Naive thymus-derived CD4-positive, alpha-beta T cell (primary cell): ENCODE measurements at regions not wholly inside any gene's neighbourhood (a gene's known extent, or its start where the extent isn't known, plus 50 kb on each side); places are given as distances from the start of the nearest gene placed in this dataset.

Experiments
- ATAC-seq: fragments of 150-1000 bp; cut with Tn5 transposase; 2 replicates; pipeline ENCODE4 v1.10.0; 2021; ENCODE audit warnings: mild to moderate bottlenecking, moderate library complexity
- CTCF ChIA-PET: fragments of 350-600 bp; sonication (Branson Sonifier 250); formaldehyde crosslinking; loops from one replicate; lab custom pipeline; 2021; ENCODE audit warnings: antibody characterized with exemption; lab: Charles Lee
- POLR2A ChIA-PET: fragments of 350-600 bp; sonication (Branson Sonifier 250); formaldehyde crosslinking; loops from one replicate; lab custom pipeline; 2021; ENCODE audit warnings: antibody characterized with exemption, inconsistent platforms; lab: Charles Lee
- DNase-seq, 9 donors: peaks; one replicate each; pipeline versions ENCODE4 v3.0.0 to v3.0.0-alpha.2; 2020 to 2022; ENCODE audit warnings: mixed read lengths in 1 of 9
- H3K27ac ChIP-seq: one replicate; pipeline ENCODE4 v1.7.0; 2013; ENCODE audit warnings: mild to moderate bottlenecking, low read depth, low read length, moderate library complexity
- H3K27me3 ChIP-seq, 2 donors: one replicate each; pipeline ENCODE4 v1.7.0; 2013; ENCODE audit warnings: low read length in 2 of 2, mild to moderate bottlenecking in 2 of 2, moderate library complexity in 2 of 2; ENCODE audit not compliant: control insufficient read depth in 2 of 2, insufficient read depth in 2 of 2
- H3K36me3 ChIP-seq, 3 experiments: 1 replicate in 2 of 3; 2 replicates in 1 of 3; pipeline ENCODE4 v1.7.0; 2013; ENCODE audit warnings: low read length in 3 of 3, mild to moderate bottlenecking in 3 of 3, moderate library complexity in 1 of 3; ENCODE audit not compliant: insufficient read depth in 3 of 3, control insufficient read depth in 2 of 3
- H3K4me1 ChIP-seq, 2 donors: one replicate each; pipeline ENCODE4 v1.7.0; 2013; ENCODE audit warnings: low read length in 2 of 2, mild to moderate bottlenecking in 2 of 2, moderate library complexity in 1 of 2; ENCODE audit not compliant: control insufficient read depth in 2 of 2, insufficient read depth in 2 of 2
- H3K4me3 ChIP-seq: 2 replicates; pipeline ENCODE4 v1.7.0; 2013; ENCODE audit warnings: mild to moderate bottlenecking, low read length
- H3K9me3 ChIP-seq, 3 experiments: 1 replicate in 2 of 3; 2 replicates in 1 of 3; pipeline ENCODE4 v1.7.0; 2013; ENCODE audit warnings: low read length in 3 of 3; ENCODE audit not compliant: control insufficient read depth in 2 of 3
- H3K27ac Mint-ChIP-seq, 9 donors: one replicate each; pipeline ENCODE4 v1.8.0; 2020 to 2022; ENCODE audit warnings: mixed read lengths in 9 of 9, mild to moderate bottlenecking in 8 of 9, moderate library complexity in 5 of 9, inconsistent platforms in 2 of 9
- H3K27me3 Mint-ChIP-seq, 5 donors: one replicate each; pipeline ENCODE4 v1.8.0; 2021 to 2022; ENCODE audit warnings: mixed read lengths in 5 of 5, mild to moderate bottlenecking in 1 of 5
- H3K36me3 Mint-ChIP-seq, 5 donors: one replicate each; pipeline ENCODE4 v1.8.0; 2020 to 2022; ENCODE audit warnings: mixed read lengths in 5 of 5, mild to moderate bottlenecking in 3 of 5, inconsistent platforms in 1 of 5
- H3K4me1 Mint-ChIP-seq, 7 donors: one replicate each; pipeline ENCODE4 v1.8.0; 2020 to 2022; ENCODE audit warnings: mixed read lengths in 7 of 7, mild to moderate bottlenecking in 3 of 7, inconsistent platforms in 1 of 7
- H3K4me3 Mint-ChIP-seq, 10 donors: one replicate each; pipeline ENCODE4 v1.8.0; 2020 to 2022; ENCODE audit warnings: mild to moderate bottlenecking in 10 of 10, mixed read lengths in 10 of 10, moderate library complexity in 6 of 10, inconsistent platforms in 2 of 10
- H3K9me3 Mint-ChIP-seq, 11 donors: one replicate each; pipeline ENCODE4 v1.8.0; 2020 to 2022; ENCODE audit warnings: mixed read lengths in 11 of 11, mild to moderate bottlenecking in 4 of 11, inconsistent platforms in 1 of 11, moderate library complexity in 1 of 11
- intact Hi-C, 2 donors: fragments of 100-400 bp; cut with micrococcal nuclease; formaldehyde crosslinking; loops; one replicate each; pipeline ENCODE4 v1.15.1; 2023

DNA sequence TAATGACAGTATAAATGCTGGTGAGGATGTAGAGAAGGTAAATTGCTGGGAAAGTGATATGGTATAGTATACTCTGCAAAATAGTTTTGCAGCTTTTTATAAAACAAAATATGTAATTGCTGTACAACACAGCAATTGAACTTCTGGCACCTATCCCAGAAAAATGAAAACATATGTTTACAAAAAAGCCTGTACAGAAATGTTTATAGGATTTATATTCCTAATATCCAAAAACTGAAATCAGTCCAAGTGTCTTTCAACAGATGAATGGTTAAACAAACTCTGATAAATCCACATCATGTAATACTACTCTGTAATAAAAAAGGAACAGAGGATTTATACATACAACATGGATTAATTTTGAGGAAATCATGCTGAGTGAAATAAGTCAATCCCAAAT, 198.4 kb upstream of the ACTRT1 start:
- no peak overlapping the region for H3K4me3 ChIP-seq
- CTCF ChIA-PET: no interaction called here
- no peak for DNase-seq
- Mint-ChIP-seq H3K36me3 (no peaks in the 10 kb centered on the region), H3K27me3 (no peaks in the 10 kb centered on the region), H3K4me3 (no peak overlapping the region), H3K27ac (no peak overlapping the region), H3K4me1 (no peaks in the 10 kb centered on the region), H3K9me3 (peaks cover 0 to 13% (median 0%) of the 10 kb centered on the region in 11 donors)
- POLR2A ChIA-PET: no interaction called here
- H3K9me3 ChIP-seq: no peaks in the 10 kb centered on the region
- no peak for ATAC-seq
- H3K27me3 ChIP-seq: no peaks in the 10 kb centered on the region
- no peak overlapping the region for H3K27ac ChIP-seq
- no peaks in the 10 kb centered on the region for H3K4me1 ChIP-seq
- no peaks in the 10 kb centered on the region for H3K36me3 ChIP-seq
- intact Hi-C loops: no loop called here

GRCh38 chrX:128216364-128216763, 164.2 kb upstream of the ACTRT1 start:
- peaks cover 0 to 13% (median 2%) of the 10 kb centered on the region in 11 donors for H3K9me3 Mint-ChIP-seq
- no peak overlapping the region for H3K4me3 Mint-ChIP-seq
- no peaks in the 10 kb centered on the region for H3K4me1 ChIP-seq
- no peaks in the 10 kb centered on the region for H3K9me3 ChIP-seq
- no peaks in the 10 kb centered on the region for H3K27me3 Mint-ChIP-seq
- no peak overlapping the region for H3K27ac Mint-ChIP-seq
- no peak overlapping the region for H3K27ac ChIP-seq
- intact Hi-C loops: no loop called here
- no peaks in the 10 kb centered on the region for H3K4me1 Mint-ChIP-seq
- ChIA-PET POLR2A (no interaction called here), CTCF (no interaction called here)
- ATAC-seq: no peak
- no peaks in the 10 kb centered on the region for H3K36me3 Mint-ChIP-seq
- no peaks in the 10 kb centered on the region for H3K27me3 ChIP-seq
- H3K4me3 ChIP-seq: no peak overlapping the region
- H3K36me3 ChIP-seq: no peaks in the 10 kb centered on the region
- no peak for DNase-seq

GRCh38 chrX:128165884-128166408, 113.7 kb upstream of the ACTRT1 start:
- ATAC-seq: no peak
- Mint-ChIP-seq H3K4me3 (no peak overlapping the region), H3K4me1 (no peaks in the 10 kb centered on the region), H3K27ac (no peak overlapping the region), H3K9me3 (peaks cover 0 to 4% (median 0%) of the 10 kb centered on the region in 11 donors), H3K27me3 (no peaks in the 10 kb centered on the region), H3K36me3 (no peaks in the 10 kb centered on the region)
- POLR2A ChIA-PET: no interaction called here
- Histone ChIP-seq H3K9me3 (no peaks in the 10 kb centered on the region), H3K27me3 (no peaks in the 10 kb centered on the region), H3K4me1 (no peaks in the 10 kb centered on the region), H3K4me3 (no peak overlapping the region), H3K36me3 (no peaks in the 10 kb centered on the region), H3K27ac (no peak overlapping the region)
- CTCF ChIA-PET: no interaction called here
- intact Hi-C loops: no loop called here
- no peak for DNase-seq

DNA sequence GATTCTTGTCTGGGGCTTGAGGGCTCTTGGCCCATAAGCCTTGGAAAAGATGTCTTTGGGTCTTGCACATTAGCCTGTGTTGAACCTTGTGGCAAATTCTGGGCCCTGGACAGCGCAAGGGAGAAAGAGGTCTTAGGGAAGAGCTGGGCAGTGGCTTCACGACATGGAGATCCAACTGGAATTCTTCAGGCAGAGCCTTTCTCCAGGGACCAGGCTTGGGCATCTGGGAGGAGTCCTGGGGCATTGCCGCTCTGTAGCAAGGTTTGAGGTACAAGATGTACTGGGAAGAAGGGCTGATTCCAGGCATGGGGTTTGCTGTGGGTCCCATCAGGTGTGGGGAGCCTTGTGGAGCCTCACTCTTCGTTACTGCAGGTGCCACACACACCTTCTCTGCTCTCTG, 104.0 kb upstream of the ACTRT1 start:
- peaks cover 0 to 8% (median 6%) of the 10 kb centered on the region in 11 donors for H3K9me3 Mint-ChIP-seq
- DNase-seq (no peak), ATAC-seq (no peak)
- H3K36me3 ChIP-seq: no peaks in the 10 kb centered on the region
- no peak overlapping the region for H3K4me3 Mint-ChIP-seq
- H3K4me1 Mint-ChIP-seq: no peaks in the 10 kb centered on the region
- intact Hi-C loops: no loop called here
- H3K27me3 Mint-ChIP-seq: no peaks in the 10 kb centered on the region
- ChIA-PET CTCF (no interaction called here), POLR2A (no interaction called here)
- H3K4me1 ChIP-seq: no peaks in the 10 kb centered on the region
- no peak overlapping the region for H3K27ac ChIP-seq
- no peaks in the 10 kb centered on the region for H3K27me3 ChIP-seq
- no peak overlapping the region for H3K27ac Mint-ChIP-seq
- H3K36me3 Mint-ChIP-seq: no peaks in the 10 kb centered on the region
- no peaks in the 10 kb centered on the region for H3K9me3 ChIP-seq
- no peak overlapping the region for H3K4me3 ChIP-seq

DNA sequence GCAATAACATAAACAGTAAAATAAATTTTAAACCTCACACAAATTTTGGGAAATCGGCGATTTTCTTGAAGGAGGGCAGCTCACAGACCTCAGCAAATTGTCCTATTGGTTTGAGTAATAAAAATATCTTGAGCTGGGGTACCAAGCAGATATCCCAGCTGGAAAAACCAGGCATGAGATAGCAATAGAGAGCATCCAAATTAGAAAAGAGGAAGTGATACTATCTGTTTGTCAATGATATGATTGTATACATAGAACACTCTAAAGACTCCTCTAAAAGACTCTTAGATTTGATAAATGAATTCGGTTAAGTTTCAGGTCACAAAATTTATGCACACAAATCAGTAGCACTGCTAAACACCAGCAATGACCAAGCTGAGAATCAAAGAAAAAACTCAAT, 90.5 kb upstream of the ACTRT1 start:
- intact Hi-C loops: no loop called here

DNA sequence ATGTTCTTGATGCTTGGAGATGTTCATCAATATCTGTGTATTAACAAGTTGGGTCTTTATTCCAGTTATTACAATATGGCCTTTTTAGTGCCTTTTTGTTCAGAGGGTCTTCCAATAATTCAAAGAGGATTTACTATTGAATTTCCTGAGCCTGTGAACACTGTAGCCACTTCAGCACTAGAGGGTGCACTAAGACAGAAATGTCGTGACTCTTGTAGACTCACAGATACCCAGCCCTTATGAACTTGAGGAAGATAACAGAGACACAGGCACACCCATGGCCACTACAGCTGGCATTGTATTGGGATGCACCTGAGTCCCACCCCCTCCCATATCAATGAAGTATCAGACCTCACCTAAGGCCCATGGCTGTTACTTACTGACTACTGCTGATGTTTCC, 54.4 kb upstream of the ACTRT1 start:
- ChIA-PET POLR2A (no interaction called here), CTCF (no interaction called here)
- Histone ChIP-seq H3K9me3 (no peaks in the 10 kb centered on the region), H3K27ac (no peak overlapping the region), H3K4me3 (no peak overlapping the region), H3K27me3 (no peaks in the 10 kb centered on the region), H3K36me3 (no peaks in the 10 kb centered on the region), H3K4me1 (no peaks in the 10 kb centered on the region)
- intact Hi-C loops: no loop called here
- Mint-ChIP-seq H3K4me1 (no peaks in the 10 kb centered on the region), H3K27ac (no peak overlapping the region), H3K27me3 (no peaks in the 10 kb centered on the region), H3K4me3 (no peak overlapping the region), H3K9me3 (peaks cover 0 to 7% (median 0%) of the 10 kb centered on the region in 11 donors), H3K36me3 (no peaks in the 10 kb centered on the region)
- no peak for ATAC-seq
- no peak for DNase-seq

More for the DNA sequence above, 90.5 kb upstream of the ACTRT1 start:
- Mint-ChIP-seq H3K27me3 (no peaks in the 10 kb centered on the region), H3K4me1 (no peaks in the 10 kb centered on the region), H3K9me3 (peaks cover 0 to 6% (median 0%) of the 10 kb centered on the region in 11 donors), H3K36me3 (no peaks in the 10 kb centered on the region), H3K27ac (no peak overlapping the region), H3K4me3 (no peak overlapping the region)
- no peak for ATAC-seq
- no peak overlapping the region for H3K27ac ChIP-seq
- ChIA-PET POLR2A (no interaction called here), CTCF (no interaction called here)
- no peak overlapping the region for H3K4me3 ChIP-seq
- H3K9me3 ChIP-seq: no peaks in the 10 kb centered on the region
- H3K27me3 ChIP-seq: no peaks in the 10 kb centered on the region
- H3K36me3 ChIP-seq: no peaks in the 10 kb centered on the region
- H3K4me1 ChIP-seq: no peaks in the 10 kb centered on the region
- DNase-seq: no peak

- intact Hi-C loops: no loop called here
- Mint-ChIP-seq H3K9me3 (peaks cover 0 to 4% (median 0%) of the 10 kb centered on the region in 11 donors), H3K4me1 (no peaks in the 10 kb centered on the region), H3K36me3 (no peaks in the 10 kb centered on the region), H3K27me3 (no peaks in the 10 kb centered on the region), H3K27ac (no peak overlapping the region), H3K4me3 (no peak overlapping the region)
- no peak overlapping the region for H3K27ac ChIP-seq
- no peaks in the 10 kb centered on the region for H3K27me3 ChIP-seq
- no peaks in the 10 kb centered on the region for H3K9me3 ChIP-seq
- no peak for ATAC-seq
- no peaks in the 10 kb centered on the region for H3K4me1 ChIP-seq
- DNase-seq: no peak
- H3K36me3 ChIP-seq: no peaks in the 10 kb centered on the region
- H3K4me3 ChIP-seq: no peak overlapping the region
- POLR2A ChIA-PET: no interaction called here
- CTCF ChIA-PET: no interaction called here
Measured at GRCh38 chrX:128105659-128106058, 53.5 kb upstream of the ACTRT1 start.
